ENCODE measurements at regions not wholly inside any gene's neighbourhood (a gene's known extent, or its start where the extent isn't known, plus 50 kb on each side); places are given as distances from the start of the nearest gene placed in this dataset.

GRCh38 chr12:127934409-127934808 is 332.6 kb upstream of the TMEM132C start:
- H3K36me3 ChIP-seq (ENCODE audit: control insufficient read depth, insufficient read depth, low read length): no peaks in the 10 kb centered on the region
- no peaks in the 10 kb centered on the region for H3K27me3 ChIP-seq (ENCODE audit: control insufficient read depth, insufficient read depth, low read length)
- ChIA-PET POLR2A (no interaction called here), CTCF (no interaction called here)
- no peak for DNase-seq (ENCODE audit: low read depth)
- H3K4me3 ChIP-seq (ENCODE audit: low read depth, low read length): no peak overlapping the region
- TF ChIP-seq, protein P1, sequence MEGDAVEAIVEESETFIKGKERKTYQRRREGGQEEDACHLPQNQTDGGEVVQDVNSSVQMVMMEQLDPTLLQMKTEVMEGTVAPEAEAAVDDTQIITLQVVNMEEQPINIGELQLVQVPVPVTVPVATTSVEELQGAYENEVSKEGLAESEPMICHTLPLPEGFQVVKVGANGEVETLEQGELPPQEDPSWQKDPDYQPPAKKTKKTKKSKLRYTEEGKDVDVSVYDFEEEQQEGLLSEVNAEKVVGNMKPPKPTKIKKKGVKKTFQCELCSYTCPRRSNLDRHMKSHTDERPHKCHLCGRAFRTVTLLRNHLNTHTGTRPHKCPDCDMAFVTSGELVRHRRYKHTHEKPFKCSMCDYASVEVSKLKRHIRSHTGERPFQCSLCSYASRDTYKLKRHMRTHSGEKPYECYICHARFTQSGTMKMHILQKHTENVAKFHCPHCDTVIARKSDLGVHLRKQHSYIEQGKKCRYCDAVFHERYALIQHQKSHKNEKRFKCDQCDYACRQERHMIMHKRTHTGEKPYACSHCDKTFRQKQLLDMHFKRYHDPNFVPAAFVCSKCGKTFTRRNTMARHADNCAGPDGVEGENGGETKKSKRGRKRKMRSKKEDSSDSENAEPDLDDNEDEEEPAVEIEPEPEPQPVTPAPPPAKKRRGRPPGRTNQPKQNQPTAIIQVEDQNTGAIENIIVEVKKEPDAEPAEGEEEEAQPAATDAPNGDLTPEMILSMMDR (IDR thresholded peaks at IDR 0.05; ENCODE audit: insufficient read depth, low read depth, low read length): no peak

- ChIA-PET POLR2A (no interaction called here), CTCF (no interaction called here)
- DNase-seq (ENCODE audit: low read depth): no peak
- Histone ChIP-seq H3K27me3 (ENCODE audit: control insufficient read depth, insufficient read depth, low read length) (no peaks in the 10 kb centered on the region), H3K36me3 (ENCODE audit: control insufficient read depth, insufficient read depth, low read length) (no peaks in the 10 kb centered on the region), H3K4me3 (ENCODE audit: low read depth, low read length) (no peak overlapping the region)
- TF ChIP-seq, protein P1 (IDR thresholded peaks at IDR 0.05; ENCODE audit: insufficient read depth, low read depth, low read length): no peak
These were observed 330.5 kb upstream of the TMEM132C start for GRCh38 chr12:127936463-127936862.

DNA sequence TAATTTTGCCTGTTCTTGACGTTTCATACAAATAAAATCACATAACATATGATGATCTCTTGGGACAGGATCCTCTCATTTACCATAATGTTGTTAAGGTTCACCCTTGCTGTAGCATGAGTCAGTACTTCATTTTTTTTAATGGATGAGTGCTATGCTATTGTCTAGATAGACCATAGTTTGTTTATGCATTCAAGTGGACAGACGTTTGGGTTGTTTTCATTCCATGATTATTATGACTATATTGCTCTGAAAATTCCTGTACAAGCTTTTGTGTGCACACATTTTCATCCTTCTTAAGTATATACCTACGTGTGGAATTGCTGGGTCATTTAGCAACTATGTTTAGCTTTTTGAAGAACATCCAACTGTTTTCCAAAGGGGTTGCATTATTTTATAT is 325.6 kb upstream of the TMEM132C start:
- TF ChIP-seq, protein P1 (IDR thresholded peaks at IDR 0.05; ENCODE audit: insufficient read depth, low read depth, low read length): no peak
- DNase-seq (ENCODE audit: low read depth): no peak
- ChIA-PET POLR2A (no interaction called here), CTCF (no interaction called here)
- H3K36me3 ChIP-seq (ENCODE audit: control insufficient read depth, insufficient read depth, low read length): no peaks in the 10 kb centered on the region
- H3K4me3 ChIP-seq (ENCODE audit: low read depth, low read length): no peak overlapping the region
- no peaks in the 10 kb centered on the region for H3K27me3 ChIP-seq (ENCODE audit: control insufficient read depth, insufficient read depth, low read length)

DNA sequence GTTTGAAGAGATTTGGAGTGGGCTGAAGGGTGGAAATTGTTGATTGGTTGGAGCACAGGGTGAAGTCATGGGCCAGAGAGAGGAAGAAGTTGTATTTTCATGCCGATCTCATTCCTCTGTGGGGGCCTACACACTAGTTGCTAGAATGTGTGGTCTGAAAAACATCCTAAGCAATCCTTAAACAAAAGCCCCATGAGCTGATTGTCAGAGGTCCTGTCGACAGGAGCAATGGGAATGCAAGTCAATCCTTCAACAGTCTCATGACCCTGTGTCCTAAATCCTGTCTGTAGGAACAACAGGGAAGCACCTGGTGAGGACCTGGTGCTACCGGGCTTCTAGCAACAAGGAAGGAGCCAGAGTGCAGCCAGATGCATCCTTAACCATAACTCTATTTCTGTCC is 324.0 kb upstream of the TMEM132C start:
- TF ChIP-seq, protein P1 (IDR thresholded peaks at IDR 0.05; ENCODE audit: insufficient read depth, low read depth, low read length): no peak
- Histone ChIP-seq H3K27me3 (ENCODE audit: control insufficient read depth, insufficient read depth, low read length) (no peaks in the 10 kb centered on the region), H3K4me3 (ENCODE audit: low read depth, low read length) (no peak overlapping the region), H3K36me3 (ENCODE audit: control insufficient read depth, insufficient read depth, low read length) (no peaks in the 10 kb centered on the region)
- ChIA-PET CTCF (no interaction called here), POLR2A (no interaction called here)
- DNase-seq (ENCODE audit: low read depth): no peak

- POLR2A ChIA-PET: no interaction called here
- no peak for DNase-seq (ENCODE audit: low read depth)
- TF ChIP-seq, protein P1 (IDR thresholded peaks at IDR 0.05; ENCODE audit: insufficient read depth, low read depth, low read length): no peak
- H3K27me3 ChIP-seq (ENCODE audit: control insufficient read depth, insufficient read depth, low read length): no peaks in the 10 kb centered on the region
- H3K4me3 ChIP-seq (ENCODE audit: low read depth, low read length): no peak overlapping the region
- no peaks in the 10 kb centered on the region for H3K36me3 ChIP-seq (ENCODE audit: control insufficient read depth, insufficient read depth, low read length)
- CTCF ChIA-PET: no interaction called here
These were observed 323.3 kb upstream of the TMEM132C start for GRCh38 chr12:127943481-127944210.
